ENCODE measurements at regions not wholly inside any gene's neighbourhood (a gene's known extent, or its start where the extent isn't known, plus 50 kb on each side); places are given as distances from the start of the nearest gene placed in this dataset.

GRCh38 chr10:3278771-3279170 is 106.2 kb upstream of the PITRM1 start:
- no peak overlapping the region for H3K4me3 ChIP-seq (ENCODE audit: low read depth, low read length)
- DNase-seq (ENCODE audit: low read depth, low spot score): no peak
- TF ChIP-seq, protein P1, sequence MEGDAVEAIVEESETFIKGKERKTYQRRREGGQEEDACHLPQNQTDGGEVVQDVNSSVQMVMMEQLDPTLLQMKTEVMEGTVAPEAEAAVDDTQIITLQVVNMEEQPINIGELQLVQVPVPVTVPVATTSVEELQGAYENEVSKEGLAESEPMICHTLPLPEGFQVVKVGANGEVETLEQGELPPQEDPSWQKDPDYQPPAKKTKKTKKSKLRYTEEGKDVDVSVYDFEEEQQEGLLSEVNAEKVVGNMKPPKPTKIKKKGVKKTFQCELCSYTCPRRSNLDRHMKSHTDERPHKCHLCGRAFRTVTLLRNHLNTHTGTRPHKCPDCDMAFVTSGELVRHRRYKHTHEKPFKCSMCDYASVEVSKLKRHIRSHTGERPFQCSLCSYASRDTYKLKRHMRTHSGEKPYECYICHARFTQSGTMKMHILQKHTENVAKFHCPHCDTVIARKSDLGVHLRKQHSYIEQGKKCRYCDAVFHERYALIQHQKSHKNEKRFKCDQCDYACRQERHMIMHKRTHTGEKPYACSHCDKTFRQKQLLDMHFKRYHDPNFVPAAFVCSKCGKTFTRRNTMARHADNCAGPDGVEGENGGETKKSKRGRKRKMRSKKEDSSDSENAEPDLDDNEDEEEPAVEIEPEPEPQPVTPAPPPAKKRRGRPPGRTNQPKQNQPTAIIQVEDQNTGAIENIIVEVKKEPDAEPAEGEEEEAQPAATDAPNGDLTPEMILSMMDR (IDR thresholded peaks at IDR 0.05; ENCODE audit: insufficient read depth, low read length, missing control alignments): no peak
- ChIA-PET POLR2A (no interaction called here), CTCF (no interaction called here)

- TF ChIP-seq, protein P1 (IDR thresholded peaks at IDR 0.05; ENCODE audit: insufficient read depth, low read length, missing control alignments): no peak
- ChIA-PET POLR2A (no interaction called here), CTCF (no interaction called here)
Measured at GRCh38 chr10:3277566-3277965, 105.0 kb upstream of the PITRM1 start.

GRCh38 chr10:3274414-3274813 is 101.8 kb upstream of the PITRM1 start:
- TF ChIP-seq, protein P1 (IDR thresholded peaks at IDR 0.05; ENCODE audit: insufficient read depth, low read length, missing control alignments): no peak
- ChIA-PET POLR2A (no interaction called here), CTCF (no interaction called here)
- no peak overlapping the region for H3K4me3 ChIP-seq (ENCODE audit: low read depth, low read length)
- DNase-seq (ENCODE audit: low read depth, low spot score): no peak

More at GRCh38 chr10:3277566-3277965, 105.0 kb upstream of the PITRM1 start:
- DNase-seq (ENCODE audit: low read depth, low spot score): no peak
- no peak overlapping the region for H3K4me3 ChIP-seq (ENCODE audit: low read depth, low read length)

DNA sequence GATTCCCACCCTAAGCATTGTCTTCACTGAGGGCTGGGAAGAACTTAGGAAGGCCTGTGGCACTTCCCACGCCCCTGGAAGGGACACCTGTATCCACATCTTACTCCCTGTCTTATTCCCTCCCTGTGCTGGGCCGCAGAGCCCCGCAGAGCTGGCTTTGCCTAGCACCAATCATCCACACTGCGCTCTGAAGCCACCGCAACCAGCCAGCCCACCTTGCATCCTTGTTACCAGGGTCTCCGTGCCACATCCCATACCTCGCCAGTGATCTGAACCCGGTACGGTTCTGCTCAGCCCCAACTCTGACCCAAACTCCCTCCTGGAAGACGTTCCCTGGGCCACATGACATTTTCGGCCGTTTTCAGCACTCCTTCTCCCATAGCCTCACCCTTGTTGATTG is 101.4 kb upstream of the PITRM1 start:
- TF ChIP-seq, protein P1 (IDR thresholded peaks at IDR 0.05; ENCODE audit: insufficient read depth, low read length, missing control alignments): no peak
- CTCF ChIA-PET: no interaction called here
- POLR2A ChIA-PET: no interaction called here
- no peak overlapping the region for H3K4me3 ChIP-seq (ENCODE audit: low read depth, low read length)
- no peak for DNase-seq (ENCODE audit: low read depth, low spot score)

DNA sequence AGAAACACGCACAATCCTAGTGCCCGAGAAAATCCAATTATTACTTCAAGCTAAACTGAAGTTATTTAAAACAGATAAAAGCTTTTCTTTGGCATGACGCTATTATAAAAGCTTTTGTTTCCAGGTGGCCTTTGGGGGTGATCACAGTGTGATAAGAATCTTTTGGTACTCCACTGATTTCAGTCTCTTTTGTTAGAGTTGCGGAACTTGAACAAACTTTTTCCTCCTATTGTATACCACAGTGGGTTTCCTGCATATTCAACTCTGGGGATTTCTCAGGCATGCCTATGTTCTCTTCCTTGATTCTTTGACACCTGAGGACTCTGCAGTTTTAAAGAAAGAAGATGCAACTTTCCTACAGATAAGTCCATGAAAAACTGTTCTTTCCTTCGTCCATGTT is 99.7 kb upstream of the PITRM1 start:
- POLR2A ChIA-PET: no interaction called here
- no peak for DNase-seq (ENCODE audit: low read depth, low spot score)
- CTCF ChIA-PET: interaction anchor here (1.1 kb wide), 1 partner anchor 9 kb away, joined by 3 read pairs; no protein-coding TSS in a partner anchor
- no peak overlapping the region for H3K4me3 ChIP-seq (ENCODE audit: low read depth, low read length)
- TF ChIP-seq, protein P1 (IDR thresholded peaks at IDR 0.05; ENCODE audit: insufficient read depth, low read length, missing control alignments): no peak

DNA sequence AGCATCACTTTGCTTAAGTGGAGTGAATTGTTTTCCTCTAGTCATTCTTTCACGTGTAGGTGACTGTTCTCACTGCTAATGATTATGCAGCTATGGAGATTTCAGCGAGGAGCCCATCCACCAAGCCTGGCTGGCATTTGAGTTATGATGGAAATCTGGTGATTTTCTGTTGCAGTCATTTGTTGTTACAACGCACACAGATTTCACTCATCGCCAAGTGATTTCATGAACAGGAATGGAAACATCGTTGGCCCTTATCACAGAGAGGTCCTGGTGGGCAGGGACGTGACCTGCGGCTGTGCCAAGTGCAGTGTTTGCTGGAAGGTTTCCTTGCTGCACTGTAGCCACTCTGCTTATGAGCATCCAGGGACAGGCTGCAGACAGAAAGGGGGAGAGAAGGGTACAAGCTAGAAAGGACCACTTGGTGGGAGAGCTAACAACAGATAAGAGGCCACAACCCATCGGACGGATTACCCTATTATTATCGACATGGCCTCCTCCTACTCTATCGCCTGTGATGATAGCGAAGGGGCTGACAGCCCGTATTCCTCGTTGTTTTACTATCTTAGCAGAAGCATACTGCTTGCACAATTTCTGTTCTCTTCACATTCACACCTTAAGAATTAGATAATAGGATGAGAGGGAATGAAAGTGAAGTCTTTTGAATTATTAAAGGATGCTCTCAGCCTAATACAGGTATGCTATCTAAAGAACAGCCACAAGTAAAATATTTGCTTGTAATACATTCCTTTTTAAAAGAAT is 99.0 kb upstream of the PITRM1 start:
- TF ChIP-seq, protein P1 (IDR thresholded peaks at IDR 0.05; ENCODE audit: insufficient read depth, low read length, missing control alignments): no peak
- CTCF ChIA-PET: interaction anchor here (1.1 kb wide), 1 partner anchor 10 kb away, joined by 3 read pairs; no protein-coding TSS in a partner anchor
- POLR2A ChIA-PET: no interaction called here

More for the DNA sequence above, 99.0 kb upstream of the PITRM1 start:
- H3K4me3 ChIP-seq (ENCODE audit: low read depth, low read length): no peak overlapping the region
- no peak for DNase-seq (ENCODE audit: low read depth, low spot score)

Data from AG04449 (cell line).